ENCODE measurements at regions not wholly inside any gene's neighbourhood (a gene's known extent, or its start where the extent isn't known, plus 50 kb on each side); places are given as distances from the start of the nearest gene placed in this dataset.

DNA sequence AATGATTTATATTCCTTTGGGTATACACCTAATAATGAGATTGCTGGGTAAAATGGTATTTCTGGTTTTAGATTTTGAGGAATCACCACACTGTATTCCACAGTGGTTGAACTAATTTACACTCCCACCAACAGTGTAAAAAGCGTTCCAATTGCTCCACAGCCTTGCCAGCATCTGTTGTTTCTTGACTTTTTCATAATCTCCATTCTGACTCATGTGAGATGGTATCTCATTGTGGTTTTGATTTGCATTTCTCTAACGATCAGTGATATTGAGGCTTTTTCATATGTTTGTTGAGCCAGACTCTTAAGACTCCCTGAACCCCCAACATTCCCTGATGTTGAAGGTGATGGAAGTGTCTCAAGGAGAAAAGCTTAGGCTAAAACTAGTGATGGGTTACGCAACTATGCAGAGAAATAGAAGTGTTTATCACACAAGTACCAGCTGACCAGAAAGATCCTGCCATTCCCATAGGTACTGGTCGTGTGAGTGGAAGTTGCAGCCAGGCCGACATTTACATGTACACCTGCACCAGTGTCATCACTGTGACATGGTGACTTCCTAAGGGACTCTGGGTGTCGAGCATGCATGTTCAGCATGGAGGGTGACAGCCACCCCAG is 711.2 kb upstream of the NRP1 start:
- no peak overlapping the region for H3K9ac ChIP-seq (ENCODE audit: low read length)
- H3K4me1 ChIP-seq (ENCODE audit: control insufficient read depth in 2 of 2, insufficient read depth in 2 of 2, low read length in 2 of 2), result no peaks in the 10 kb centered on the region
- no peak for TF ChIP-seq EZH2 (IDR thresholded peaks at IDR 0.05; ENCODE audit: borderline replicate concordance, insufficient read depth, low read depth, low read length, poor library complexity, severe bottlenecking)
- TF ChIP-seq, protein P1, sequence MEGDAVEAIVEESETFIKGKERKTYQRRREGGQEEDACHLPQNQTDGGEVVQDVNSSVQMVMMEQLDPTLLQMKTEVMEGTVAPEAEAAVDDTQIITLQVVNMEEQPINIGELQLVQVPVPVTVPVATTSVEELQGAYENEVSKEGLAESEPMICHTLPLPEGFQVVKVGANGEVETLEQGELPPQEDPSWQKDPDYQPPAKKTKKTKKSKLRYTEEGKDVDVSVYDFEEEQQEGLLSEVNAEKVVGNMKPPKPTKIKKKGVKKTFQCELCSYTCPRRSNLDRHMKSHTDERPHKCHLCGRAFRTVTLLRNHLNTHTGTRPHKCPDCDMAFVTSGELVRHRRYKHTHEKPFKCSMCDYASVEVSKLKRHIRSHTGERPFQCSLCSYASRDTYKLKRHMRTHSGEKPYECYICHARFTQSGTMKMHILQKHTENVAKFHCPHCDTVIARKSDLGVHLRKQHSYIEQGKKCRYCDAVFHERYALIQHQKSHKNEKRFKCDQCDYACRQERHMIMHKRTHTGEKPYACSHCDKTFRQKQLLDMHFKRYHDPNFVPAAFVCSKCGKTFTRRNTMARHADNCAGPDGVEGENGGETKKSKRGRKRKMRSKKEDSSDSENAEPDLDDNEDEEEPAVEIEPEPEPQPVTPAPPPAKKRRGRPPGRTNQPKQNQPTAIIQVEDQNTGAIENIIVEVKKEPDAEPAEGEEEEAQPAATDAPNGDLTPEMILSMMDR (IDR thresholded peaks at IDR 0.05), result no peak
- no peaks in the 10 kb centered on the region for H3K79me2 ChIP-seq (ENCODE audit: control insufficient read depth, insufficient read depth, low read length)
- DNase-seq (no peak), ATAC-seq (ENCODE audit: low read depth) (no peak)
- H2AFZ ChIP-seq (ENCODE audit: insufficient read depth, low read depth, low read length, poor library complexity, severe bottlenecking), result no peak overlapping the region
- intact Hi-C loops (cut with micrococcal nuclease), result no loop called here
- Mint-ChIP-seq H3K27me3 (no peaks in the 10 kb centered on the region), H3K27ac (no peak overlapping the region), H3K4me1 (no peaks in the 10 kb centered on the region), H3K9me3 (ENCODE audit: insufficient read depth) (peaks cover 4% of the 10 kb centered on the region), H3K4me3 (no peak overlapping the region)
- H3K9me3 ChIP-seq (ENCODE audit: control extremely low read depth in 1 of 3, control insufficient read depth in 2 of 3, insufficient read depth in 1 of 3, low read length in 2 of 3), result no peaks in the 10 kb centered on the region
- no peaks in the 10 kb centered on the region for H4K20me1 ChIP-seq (ENCODE audit: control insufficient read depth, insufficient read depth, low read length, poor library complexity, severe bottlenecking)
- 71% methylated on average over 3 of the region's 6 CpGs for WGBS (ENCODE audit: insufficient coverage)
- no peak overlapping the region for H3K4me2 ChIP-seq (replicated peaks; ENCODE audit: low read depth, low read length, poor library complexity, severe bottlenecking)
- CTCF ChIA-PET, result no interaction called here
- no peaks in the 10 kb centered on the region for H3K27me3 ChIP-seq (replicated peaks in 1 of 4; ENCODE audit: control extremely low read depth in 1 of 4, control insufficient read depth in 3 of 4, insufficient read depth in 4 of 4, low read length in 3 of 4)
- POLR2A ChIA-PET, result no interaction called here
- H3K36me3 ChIP-seq (replicated peaks in 1 of 2; ENCODE audit: control extremely low read depth in 1 of 2, control insufficient read depth in 1 of 2, extremely low read depth in 1 of 2, insufficient read depth in 2 of 2, low read length in 1 of 2), result no peaks in the 10 kb centered on the region
- H3K4me3 ChIP-seq (ENCODE audit: control extremely low read depth in 1 of 5, extremely low read depth in 1 of 5, insufficient read depth in 1 of 5, low read depth in 2 of 5, low read length in 4 of 5), result no peak overlapping the region
- H3K27ac ChIP-seq (ENCODE audit: low read length in 2 of 2), result no peak overlapping the region

DNA sequence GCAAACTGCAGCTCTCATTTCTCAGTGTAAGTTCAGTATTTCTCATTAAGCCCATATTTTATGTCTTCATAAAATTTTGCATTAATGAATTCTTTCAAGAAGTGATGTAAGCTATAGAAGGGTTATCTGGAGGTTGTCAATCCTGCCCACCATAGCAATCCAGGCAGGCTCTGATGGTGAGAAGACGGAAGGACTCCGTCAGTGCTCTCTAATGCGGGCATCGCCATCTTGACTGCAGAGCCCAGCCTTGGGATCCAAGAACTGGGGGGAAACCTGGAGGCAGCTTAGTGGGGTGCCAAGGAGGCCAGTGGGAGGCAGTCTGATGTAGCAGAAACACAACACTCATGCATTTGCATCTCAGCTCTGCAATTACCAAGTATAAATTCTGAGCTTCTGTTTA is 707.4 kb upstream of the NRP1 start:
- Histone ChIP-seq H3K27me3 (replicated peaks in 1 of 4; ENCODE audit: control extremely low read depth in 1 of 4, control insufficient read depth in 3 of 4, insufficient read depth in 4 of 4, low read length in 3 of 4) (no peaks in the 10 kb centered on the region), H3K27ac (ENCODE audit: low read length in 2 of 2) (no peak overlapping the region), H4K20me1 (ENCODE audit: control insufficient read depth, insufficient read depth, low read length, poor library complexity, severe bottlenecking) (no peaks in the 10 kb centered on the region), H3K4me1 (ENCODE audit: control insufficient read depth in 2 of 2, insufficient read depth in 2 of 2, low read length in 2 of 2) (no peaks in the 10 kb centered on the region), H3K4me2 (replicated peaks; ENCODE audit: low read depth, low read length, poor library complexity, severe bottlenecking) (no peak overlapping the region), H3K79me2 (ENCODE audit: control insufficient read depth, insufficient read depth, low read length) (no peaks in the 10 kb centered on the region), H3K4me3 (ENCODE audit: control extremely low read depth in 1 of 5, extremely low read depth in 1 of 5, insufficient read depth in 1 of 5, low read depth in 2 of 5, low read length in 4 of 5) (no peak overlapping the region), H3K9ac (ENCODE audit: low read length) (no peak overlapping the region), H2AFZ (ENCODE audit: insufficient read depth, low read depth, low read length, poor library complexity, severe bottlenecking) (no peak overlapping the region), H3K36me3 (replicated peaks in 1 of 2; ENCODE audit: control extremely low read depth in 1 of 2, control insufficient read depth in 1 of 2, extremely low read depth in 1 of 2, insufficient read depth in 2 of 2, low read length in 1 of 2) (no peaks in the 10 kb centered on the region), H3K9me3 (ENCODE audit: control extremely low read depth in 1 of 3, control insufficient read depth in 2 of 3, insufficient read depth in 1 of 3, low read length in 2 of 3) (no peaks in the 10 kb centered on the region)
- CTCF ChIA-PET, result no interaction called here
- Mint-ChIP-seq H3K27me3 (no peaks in the 10 kb centered on the region), H3K9me3 (ENCODE audit: insufficient read depth) (peaks cover 3% of the 10 kb centered on the region), H3K4me1 (no peaks in the 10 kb centered on the region), H3K4me3 (no peak overlapping the region), H3K27ac (no peak overlapping the region)
- DNase-seq (no peak), ATAC-seq (ENCODE audit: low read depth) (no peak)
- TF ChIP-seq, protein P1 (IDR thresholded peaks at IDR 0.05), result no peak
- no peak for TF ChIP-seq EZH2 (IDR thresholded peaks at IDR 0.05; ENCODE audit: borderline replicate concordance, insufficient read depth, low read depth, low read length, poor library complexity, severe bottlenecking)
- WGBS (ENCODE audit: insufficient coverage), result 100% methylated on average over 4 of the region's 4 CpGs
- POLR2A ChIA-PET, result no interaction called here
- intact Hi-C loops (cut with micrococcal nuclease), result no loop called here

Data from B cell (primary cell).